Tibial nerve (tissue), 4 donors: ENCODE measurements at regions not wholly inside any gene's neighbourhood (a gene's known extent, or its start where the extent isn't known, plus 50 kb on each side); places are given as distances from the start of the nearest gene placed in this dataset.

Source experiments
- DNase-seq, 2 donors: peaks; one replicate each; pipeline ENCODE4 v3.0.0-alpha.2; 2019; ENCODE audit warnings: low spot score in 2 of 2
- H3K27ac ChIP-seq, 4 donors: fragments of 200-600 bp; sonication (generic) in 3 of 4; one replicate each; pipeline ENCODE4 v1.5.1; 2017 to 2019; ENCODE audit warnings: mild to moderate bottlenecking in 1 of 4
- H3K27me3 ChIP-seq, 2 donors: fragments of 200-600 bp; sonication (generic) in 1 of 2; one replicate each; pipeline versions ENCODE4 v1.5.1 to v1.6.0; 2017 to 2019
- H3K36me3 ChIP-seq, 3 donors: fragments of 200-600 bp; sonication (generic); one replicate each; pipeline ENCODE4 v1.5.1; 2018 to 2019
- H3K4me1 ChIP-seq, 4 donors: fragments of 200-600 bp; sonication (generic) in 3 of 4; one replicate each; pipeline ENCODE4 v1.5.1; 2017 to 2019
- H3K4me3 ChIP-seq, 4 donors: fragments of 200-600 bp; sonication (generic) in 3 of 4; one replicate each; pipeline ENCODE4 v1.5.1; 2017 to 2019; ENCODE audit warnings: mild to moderate bottlenecking in 1 of 4, moderate library complexity in 1 of 4
- H3K9me3 ChIP-seq, 4 donors: fragments of 200-600 bp; sonication (generic) in 3 of 4; one replicate each; pipeline ENCODE4 v1.5.1; 2017 to 2019
- EP300 ChIP-seq, 2 donors: sonication (generic); formaldehyde crosslinking; IDR thresholded peaks; one replicate each; pipeline ENCODE4 v1.6.1; 2017; ENCODE audit warnings: antibody characterized with exemption in 2 of 2, mild to moderate bottlenecking in 1 of 2
- POLR2A ChIP-seq, 2 donors: fragments of 450-650 bp; IDR thresholded peaks; one replicate each; pipeline ENCODE4 v1.6.1; 2017; ENCODE audit warnings: antibody characterized with exemption in 2 of 2, mild to moderate bottlenecking in 2 of 2, moderate library complexity in 2 of 2
- WGBS, 2 donors: methylation state at CpG; one replicate each; pipeline ENCODE4 v1.1.5; 2018; 5-methylcytosine and 5-hydroxymethylcytosine counted together
- TF ChIP-seq, protein P1 (sequence below), 5 experiments: fragments of 200-600 bp in 3 of 5; fragments of 450-650 bp in 2 of 5; sonication (generic) in 3 of 5; IDR thresholded peaks; one replicate each; pipeline ENCODE4 v1.5.1; 2016 to 2019; ENCODE audit warnings: antibody characterized with exemption in 5 of 5, mild to moderate bottlenecking in 3 of 5, moderate library complexity in 2 of 5

DNA sequence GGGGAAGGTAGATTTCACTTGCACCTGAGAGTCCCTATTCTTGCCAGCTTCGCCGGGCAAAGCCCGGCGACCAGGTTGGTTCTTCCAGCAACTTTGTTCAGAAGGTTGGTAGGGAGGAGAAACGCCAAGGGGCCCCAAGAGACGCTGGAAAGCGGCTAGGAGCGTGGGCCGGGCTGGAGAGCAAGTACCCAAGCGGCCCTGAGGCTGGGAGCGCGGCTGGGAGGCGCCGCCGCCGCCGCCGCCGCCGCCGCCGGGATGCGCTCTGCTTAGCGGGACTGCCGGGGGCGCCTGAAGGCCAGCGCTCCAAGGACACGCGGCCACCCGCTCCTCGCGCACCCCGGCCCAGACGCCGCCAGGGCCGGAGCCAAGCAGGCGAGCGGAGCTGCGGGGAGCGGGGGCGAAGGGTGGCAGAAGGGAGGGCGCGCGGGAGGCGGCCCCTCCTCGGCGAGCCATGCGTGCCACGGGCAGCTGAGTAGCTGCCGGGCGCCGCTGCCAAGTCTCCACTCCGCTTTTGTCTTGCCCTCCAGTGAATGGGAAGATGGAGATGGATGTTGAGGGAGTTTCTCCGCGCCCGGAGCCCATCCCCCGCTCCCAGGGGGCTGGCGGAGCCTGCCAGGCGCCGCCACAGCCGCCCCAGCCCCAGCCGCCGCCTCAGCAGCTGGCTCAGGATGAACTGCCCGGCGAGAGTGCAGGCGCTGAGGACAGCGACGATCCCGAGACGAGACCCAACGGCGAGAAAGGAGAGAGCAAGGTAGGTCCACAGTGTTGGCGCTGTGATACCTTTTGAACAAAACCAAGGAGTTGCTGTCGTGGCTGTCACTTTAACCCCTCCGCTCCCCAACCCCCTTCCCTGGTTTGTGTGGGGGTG is 227.4 kb upstream of the AZI2 start:
- TF ChIP-seq POLR2A (IDR thresholded peaks at IDR 0.05) (no peak), EP300 (IDR thresholded peaks at IDR 0.05) (no peak)
- TF ChIP-seq, protein P1, sequence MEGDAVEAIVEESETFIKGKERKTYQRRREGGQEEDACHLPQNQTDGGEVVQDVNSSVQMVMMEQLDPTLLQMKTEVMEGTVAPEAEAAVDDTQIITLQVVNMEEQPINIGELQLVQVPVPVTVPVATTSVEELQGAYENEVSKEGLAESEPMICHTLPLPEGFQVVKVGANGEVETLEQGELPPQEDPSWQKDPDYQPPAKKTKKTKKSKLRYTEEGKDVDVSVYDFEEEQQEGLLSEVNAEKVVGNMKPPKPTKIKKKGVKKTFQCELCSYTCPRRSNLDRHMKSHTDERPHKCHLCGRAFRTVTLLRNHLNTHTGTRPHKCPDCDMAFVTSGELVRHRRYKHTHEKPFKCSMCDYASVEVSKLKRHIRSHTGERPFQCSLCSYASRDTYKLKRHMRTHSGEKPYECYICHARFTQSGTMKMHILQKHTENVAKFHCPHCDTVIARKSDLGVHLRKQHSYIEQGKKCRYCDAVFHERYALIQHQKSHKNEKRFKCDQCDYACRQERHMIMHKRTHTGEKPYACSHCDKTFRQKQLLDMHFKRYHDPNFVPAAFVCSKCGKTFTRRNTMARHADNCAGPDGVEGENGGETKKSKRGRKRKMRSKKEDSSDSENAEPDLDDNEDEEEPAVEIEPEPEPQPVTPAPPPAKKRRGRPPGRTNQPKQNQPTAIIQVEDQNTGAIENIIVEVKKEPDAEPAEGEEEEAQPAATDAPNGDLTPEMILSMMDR (IDR thresholded peaks at IDR 0.05), result no peak
- Histone ChIP-seq H3K27ac (peak overlapping the region in 1 of 4 donors; percentile 38), H3K4me1 (peaks cover 0 to 27% (median 8%) of the 10 kb centered on the region in 4 donors), H3K9me3 (no peaks in the 10 kb centered on the region), H3K4me3 (peak overlapping the region; percentile 42 to 68 (median 58)), H3K36me3 (no peaks in the 10 kb centered on the region), H3K27me3 (peaks cover 0 to 3% of the 10 kb centered on the region in 2 donors)
- 1% methylated on average over 15 to 53 of the region's 75 CpGs for WGBS, 2 donors
- DNase-seq, result no peak

DNA sequence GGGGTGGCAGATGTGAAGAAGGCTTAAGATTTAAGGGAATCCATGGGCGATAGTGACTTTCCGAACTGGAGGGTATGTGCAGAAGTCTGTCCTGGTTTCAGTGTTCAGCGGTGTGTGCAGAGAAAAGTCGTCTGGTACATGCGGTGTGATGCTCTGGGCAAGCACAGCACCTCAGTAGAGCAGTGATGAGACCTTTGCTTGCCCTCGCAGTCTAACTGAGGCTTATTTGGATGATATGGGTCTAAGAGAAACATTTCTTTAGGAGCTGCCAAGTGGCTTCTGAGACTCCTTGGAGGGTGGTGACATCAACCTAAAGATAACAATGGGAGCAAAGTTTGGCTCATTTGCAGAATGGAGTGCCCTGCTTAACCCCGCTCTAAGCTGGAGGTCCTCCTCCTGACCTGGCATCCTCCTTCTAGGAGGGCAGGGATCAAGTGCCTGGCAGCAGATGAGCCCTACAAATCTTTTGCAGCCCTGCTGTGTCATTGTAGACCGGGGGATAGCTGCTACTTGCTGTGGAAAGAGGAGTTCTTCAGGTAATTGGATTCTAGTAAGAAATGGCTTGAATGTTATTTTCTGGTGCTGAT is 228.1 kb upstream of the AZI2 start:
- Histone ChIP-seq H3K4me1 (peaks cover 0 to 27% (median 8%) of the 10 kb centered on the region in 4 donors), H3K9me3 (no peaks in the 10 kb centered on the region), H3K4me3 (peak overlapping the region in 3 of 4 donors; percentile 42 to 68 (median 62)), H3K36me3 (no peaks in the 10 kb centered on the region), H3K27ac (no peak overlapping the region), H3K27me3 (peaks cover 0 to 3% of the 10 kb centered on the region in 2 donors)
- no peak for TF ChIP-seq POLR2A (IDR thresholded peaks at IDR 0.05)
- TF ChIP-seq EP300 (IDR thresholded peaks at IDR 0.05), result no peak
- TF ChIP-seq, protein P1 (IDR thresholded peaks at IDR 0.05), result no peak
- no peak for DNase-seq
- 11 to 23% methylated on average over 8 of the region's 8 CpGs for WGBS, 2 donors

DNA sequence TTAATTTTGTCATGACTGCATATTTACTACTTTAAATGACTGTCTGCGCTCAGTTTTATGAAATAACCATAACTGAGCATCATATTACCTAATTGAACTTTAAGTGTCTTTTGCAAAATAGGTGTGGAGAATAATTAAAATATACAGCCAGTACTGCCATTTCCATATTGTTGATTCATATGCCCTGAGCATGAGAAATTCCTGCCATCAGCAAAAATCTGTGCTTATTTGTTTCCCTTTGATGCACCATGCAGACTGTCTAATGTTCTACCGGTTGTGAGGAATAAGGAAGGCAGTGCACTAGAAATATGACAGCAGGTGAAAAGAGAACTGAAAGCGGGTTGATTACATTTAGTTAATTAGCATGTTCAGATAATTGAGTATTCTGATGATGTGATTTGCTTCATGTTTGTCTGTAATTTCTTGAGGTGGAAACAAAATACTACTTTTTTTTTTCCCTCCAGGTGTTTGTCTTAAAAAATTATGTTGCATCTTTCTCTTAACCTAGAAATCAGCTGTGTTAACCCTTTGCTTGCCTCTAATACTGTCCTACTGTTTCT is 229.4 kb upstream of the AZI2 start:
- Histone ChIP-seq H3K27me3 (peaks cover 0 to 3% of the 10 kb centered on the region in 2 donors), H3K27ac (no peak overlapping the region), H3K9me3 (no peaks in the 10 kb centered on the region), H3K4me3 (no peak overlapping the region), H3K36me3 (no peaks in the 10 kb centered on the region), H3K4me1 (peaks cover 0 to 27% (median 8%) of the 10 kb centered on the region in 4 donors)
- no peak for DNase-seq
- 68 to 75% methylated on average over 3 of the region's 3 CpGs for WGBS, 2 donors
- TF ChIP-seq POLR2A (IDR thresholded peaks at IDR 0.05), result no peak

DNA sequence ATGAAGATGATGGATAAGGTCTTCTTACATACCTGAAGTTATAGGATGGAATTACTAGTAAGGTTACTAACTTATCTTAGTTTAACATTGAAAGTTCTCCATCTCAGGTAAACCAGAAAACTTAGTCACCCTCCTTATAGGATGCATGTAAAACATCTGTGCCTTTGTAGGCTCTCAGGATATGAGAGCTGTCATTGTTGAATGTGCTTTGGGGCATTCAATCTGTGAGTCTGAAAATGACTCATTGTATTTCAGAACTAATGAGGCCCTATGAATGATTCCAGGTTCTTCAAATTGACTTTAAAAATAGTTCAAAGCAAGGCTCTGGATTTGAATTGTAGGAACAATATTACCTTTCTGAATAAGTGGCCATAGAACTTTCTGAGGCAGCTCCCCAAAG is 237.7 kb upstream of the AZI2 start:
- Histone ChIP-seq H3K4me3 (no peak overlapping the region), H3K27ac (no peak overlapping the region), H3K27me3 (no peaks in the 10 kb centered on the region), H3K4me1 (no peaks in the 10 kb centered on the region), H3K9me3 (no peaks in the 10 kb centered on the region), H3K36me3 (no peaks in the 10 kb centered on the region)
- DNase-seq, result no peak
- TF ChIP-seq POLR2A (IDR thresholded peaks at IDR 0.05), result no peak
- TF ChIP-seq, protein P1 (IDR thresholded peaks at IDR 0.05), result no peak

DNA sequence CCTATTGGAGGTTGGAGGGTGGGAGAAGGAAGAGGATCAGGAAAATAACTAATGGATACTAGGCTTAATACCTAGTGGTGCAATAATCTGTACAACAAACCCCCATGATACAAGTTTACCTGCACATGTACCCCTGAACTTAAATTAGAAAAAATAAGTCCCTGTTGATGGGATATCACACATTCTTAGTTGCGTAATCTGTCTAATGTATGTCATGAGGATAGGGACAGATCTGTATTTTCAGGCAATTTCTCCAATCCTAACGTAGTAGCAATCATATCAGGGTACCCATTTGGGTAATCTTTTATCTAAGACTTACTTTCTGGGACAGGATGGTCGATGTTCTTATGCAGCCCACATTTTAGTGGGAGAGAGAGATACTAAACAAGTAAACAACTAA is 239.1 kb upstream of the AZI2 start:
- Histone ChIP-seq H3K4me1 (no peaks in the 10 kb centered on the region), H3K36me3 (no peaks in the 10 kb centered on the region), H3K27ac (no peak overlapping the region), H3K9me3 (no peaks in the 10 kb centered on the region), H3K27me3 (no peaks in the 10 kb centered on the region), H3K4me3 (no peak overlapping the region)
- no peak for DNase-seq
- 85 to 94% methylated on average over 3 of the region's 3 CpGs for WGBS, 2 donors
- TF ChIP-seq, protein P1 (IDR thresholded peaks at IDR 0.05), result no peak
- TF ChIP-seq POLR2A (IDR thresholded peaks at IDR 0.05) (no peak), EP300 (IDR thresholded peaks at IDR 0.05) (no peak)
